ENCODE measurements at regions not wholly inside any gene's neighbourhood (a gene's known extent, or its start where the extent isn't known, plus 50 kb on each side); places are given as distances from the start of the nearest gene placed in this dataset.
"Not testable (repeated sequence)": the region's sequence is repeated elsewhere in the genome, so short reads cannot be mapped to it uniquely, and the experiment has no call there.

GRCh38 chr5:82975396-82975795 lies 101.8 kb downstream of the TMEM167A start:
- Histone ChIP-seq H3K9ac (ENCODE audit: low read depth in 1 of 2, low read length in 2 of 2) (no peak overlapping the region), H3K36me3 (ENCODE audit: control insufficient read depth in 4 of 4, insufficient read depth in 3 of 4, low read depth in 1 of 4, low read length in 3 of 4) (no peaks in the 10 kb centered on the region), H3K27ac (ENCODE audit: low read depth in 1 of 2, low read length in 2 of 2) (no peak overlapping the region), H3K4me3 (ENCODE audit: low read depth in 1 of 3, low read length in 3 of 3) (no peak overlapping the region), H3K27me3 (ENCODE audit: control insufficient read depth in 4 of 4, insufficient read depth in 4 of 4, low read length in 3 of 4) (no peaks in the 10 kb centered on the region), H3K9me3 (ENCODE audit: control insufficient read depth in 4 of 4, low read length in 3 of 4) (peaks cover 4 to 13% (median 6%) of the 10 kb centered on the region in 4 donors), H3K4me1 (ENCODE audit: control insufficient read depth in 4 of 4, insufficient read depth in 4 of 4, low read length in 3 of 4) (no peaks in the 10 kb centered on the region)
- no peak for TF ChIP-seq EGR1 (IDR thresholded peaks at IDR 0.05; ENCODE audit: low read depth in 2 of 2)
- TF ChIP-seq ATF3 (IDR thresholded peaks at IDR 0.05): no peak
- no peak for TF ChIP-seq RXRA (IDR thresholded peaks at IDR 0.05)
- no peak for TF ChIP-seq ZBTB33 (IDR thresholded peaks at IDR 0.05)
- no peak for TF ChIP-seq GABPA (IDR thresholded peaks at IDR 0.05 in 1 of 2, conservative IDR thresholded peaks at IDR 0.05 in 1 of 2)
- no peak for TF ChIP-seq HNF4A (conservative IDR thresholded peaks at IDR 0.05)
- no peak for TF ChIP-seq CTCF (IDR thresholded peaks at IDR 0.05; ENCODE audit: low read depth, low read length, missing input control)
- WGBS: 73% methylated on average over 9 of the region's 9 CpGs
- DNase-seq (ENCODE audit: low spot score): no peak

GRCh38 chr5:82974346-82974745 lies 102.8 kb downstream of the TMEM167A start:
- not testable (repeated sequence) for DNase-seq (ENCODE audit: low spot score)
- 47% methylated on average over 2 of the region's 2 CpGs for WGBS

GRCh38 chr5:82971901-82972300 lies 105.3 kb downstream of the TMEM167A start:
- no peak overlapping the region for H3K27ac ChIP-seq (ENCODE audit: low read depth in 1 of 2, low read length in 2 of 2)
- no peak overlapping the region for H3K4me3 ChIP-seq (ENCODE audit: low read depth in 1 of 3, low read length in 3 of 3)
- no peak for DNase-seq (ENCODE audit: low spot score)
- H3K9me3 ChIP-seq (ENCODE audit: control insufficient read depth in 4 of 4, low read length in 3 of 4): peaks cover 4 to 13% (median 6%) of the 10 kb centered on the region in 4 donors
- H3K9ac ChIP-seq (ENCODE audit: low read depth in 1 of 2, low read length in 2 of 2): no peak overlapping the region
- H3K36me3 ChIP-seq (ENCODE audit: control insufficient read depth in 4 of 4, insufficient read depth in 3 of 4, low read depth in 1 of 4, low read length in 3 of 4): no peaks in the 10 kb centered on the region
- no peaks in the 10 kb centered on the region for H3K27me3 ChIP-seq (ENCODE audit: control insufficient read depth in 4 of 4, insufficient read depth in 4 of 4, low read length in 3 of 4)
- H3K4me1 ChIP-seq (ENCODE audit: control insufficient read depth in 4 of 4, insufficient read depth in 4 of 4, low read length in 3 of 4): no peaks in the 10 kb centered on the region
- TF ChIP-seq NR2F2 (IDR thresholded peaks at IDR 0.05) (no peak), TAF1 (conservative IDR thresholded peaks at IDR 0.05) (no peak), HNF4A (conservative IDR thresholded peaks at IDR 0.05) (no peak), RAD21 (IDR thresholded peaks at IDR 0.05) (no peak), FOXA1 (IDR thresholded peaks at IDR 0.05) (no peak), MAX (IDR thresholded peaks at IDR 0.05) (no peak), CTCF (IDR thresholded peaks at IDR 0.05; ENCODE audit: low read depth, low read length, missing input control) (no peak), HNF4G (IDR thresholded peaks at IDR 0.05) (no peak), RXRA (IDR thresholded peaks at IDR 0.05) (no peak), YY1 (IDR thresholded peaks at IDR 0.05) (no peak), FOXA2 (IDR thresholded peaks at IDR 0.05) (no peak), JUND (IDR thresholded peaks at IDR 0.05) (no peak), SP1 (IDR thresholded peaks at IDR 0.05) (no peak), REST (IDR thresholded peaks at IDR 0.05) (no peak)
- 90% methylated on average over 5 of the region's 5 CpGs for WGBS

More at GRCh38 chr5:82974346-82974745, 102.8 kb downstream of the TMEM167A start:
- peaks cover 4 to 13% (median 6%) of the 10 kb centered on the region in 4 donors for H3K9me3 ChIP-seq (ENCODE audit: control insufficient read depth in 4 of 4, low read length in 3 of 4)
- not testable (repeated sequence) for H3K27ac ChIP-seq (ENCODE audit: low read depth in 1 of 2, low read length in 2 of 2); H3K4me3 ChIP-seq (ENCODE audit: low read depth in 1 of 3, low read length in 3 of 3); H3K36me3 ChIP-seq (ENCODE audit: control insufficient read depth in 4 of 4, insufficient read depth in 3 of 4, low read depth in 1 of 4, low read length in 3 of 4); H3K9ac ChIP-seq (ENCODE audit: low read depth in 1 of 2, low read length in 2 of 2); H3K27me3 ChIP-seq (ENCODE audit: control insufficient read depth in 4 of 4, insufficient read depth in 4 of 4, low read length in 3 of 4); H3K4me1 ChIP-seq (ENCODE audit: control insufficient read depth in 4 of 4, insufficient read depth in 4 of 4, low read length in 3 of 4)
